Mesenchymal stem cell (in vitro differentiated cells and primary cell): ENCODE measurements at regions not wholly inside any gene's neighbourhood (a gene's known extent, or its start where the extent isn't known, plus 50 kb on each side); places are given as distances from the start of the nearest gene placed in this dataset.

Source experiments
- DNase-seq: peaks from one replicate; pipeline ENCODE4 v3.0.0-alpha.2; 2013
- H2AFZ ChIP-seq: one replicate; pipeline ENCODE4 v1.6.1; 2013; ENCODE audit warnings: low read depth, mild to moderate bottlenecking, control low read depth, inconsistent platforms, low read length, moderate library complexity
- H2AK5ac ChIP-seq: 2 replicates; pipeline ENCODE4 v1.6.1; 2013; ENCODE audit warnings: low read length, moderate library complexity, mild to moderate bottlenecking, inconsistent platforms; ENCODE audit not compliant: severe bottlenecking
- H2BK120ac ChIP-seq: one replicate; pipeline ENCODE4 v1.6.1; 2013; ENCODE audit warnings: low read depth, mild to moderate bottlenecking, inconsistent platforms, low read length, moderate library complexity
- H2BK12ac ChIP-seq, 2 experiments: one replicate each; pipeline ENCODE4 v1.6.1; 2013; ENCODE audit warnings: inconsistent platforms in 2 of 2, low read length in 2 of 2, mild to moderate bottlenecking in 2 of 2, moderate library complexity in 2 of 2, control low read depth in 1 of 2
- H2BK15ac ChIP-seq: one replicate; pipeline ENCODE4 v1.6.1; 2013; ENCODE audit warnings: mild to moderate bottlenecking, low read depth, inconsistent platforms; ENCODE audit not compliant: poor library complexity, severe bottlenecking
- H2BK5ac ChIP-seq: 2 replicates; pipeline ENCODE4 v1.6.1; 2013; ENCODE audit warnings: low read depth, mild to moderate bottlenecking, low read length, control low read depth, inconsistent platforms; ENCODE audit not compliant: poor library complexity, severe bottlenecking
- H3K14ac ChIP-seq, 2 experiments: one replicate each; pipeline ENCODE4 v1.6.1; 2013; ENCODE audit warnings: inconsistent platforms in 2 of 2, low read length in 2 of 2, control low read depth in 1 of 2, mild to moderate bottlenecking in 1 of 2, moderate library complexity in 1 of 2
- H3K18ac ChIP-seq, 2 experiments: one replicate each; pipeline ENCODE4 v1.6.1; 2013; ENCODE audit warnings: inconsistent platforms in 2 of 2, low read length in 2 of 2, control low read depth in 1 of 2, low read depth in 1 of 2, mild to moderate bottlenecking in 1 of 2
- H3K23ac ChIP-seq, 2 experiments: one replicate each; pipeline ENCODE4 v1.6.1; 2013; ENCODE audit warnings: inconsistent platforms in 2 of 2, low read length in 2 of 2, mild to moderate bottlenecking in 2 of 2, moderate library complexity in 2 of 2, control low read depth in 1 of 2
- H3K27ac ChIP-seq: 2 replicates; pipeline ENCODE4 v1.5.1; 2013; ENCODE audit warnings: mild to moderate bottlenecking, moderate library complexity, low read length, control low read depth, inconsistent platforms; ENCODE audit not compliant: poor library complexity, severe bottlenecking
- H3K27me3 ChIP-seq, 2 experiments: 2 replicates each; pipeline versions ENCODE4 v1.6.1 to v1.7.0; 2013; ENCODE audit warnings: low read length in 2 of 2, mild to moderate bottlenecking in 2 of 2, moderate library complexity in 2 of 2, control low read depth in 1 of 2, inconsistent platforms in 1 of 2; ENCODE audit not compliant: control insufficient read depth in 1 of 2, insufficient read depth in 1 of 2
- H3K36me3 ChIP-seq, 2 experiments: 2 replicates each; pipeline versions ENCODE4 v1.6.1 to v1.7.0; 2013; ENCODE audit warnings: low read length in 2 of 2, control low read depth in 1 of 2, inconsistent platforms in 1 of 2, low read depth in 1 of 2, mild to moderate bottlenecking in 1 of 2; ENCODE audit not compliant: insufficient read depth in 2 of 2, control insufficient read depth in 1 of 2
- H3K4ac ChIP-seq, 2 experiments: one replicate each; pipeline ENCODE4 v1.6.1; 2013; ENCODE audit warnings: inconsistent platforms in 2 of 2, low read length in 2 of 2, mild to moderate bottlenecking in 2 of 2, moderate library complexity in 2 of 2, control low read depth in 1 of 2, low read depth in 1 of 2
- H3K4me1 ChIP-seq: 2 replicates; pipeline ENCODE4 v1.6.1; 2013; ENCODE audit warnings: low read depth, low read length, control low read depth; ENCODE audit not compliant: control insufficient read depth, insufficient read depth
- H3K4me2 ChIP-seq: 2 replicates; pipeline ENCODE4 v1.6.1; 2013; ENCODE audit warnings: low read length, mild to moderate bottlenecking, inconsistent platforms; ENCODE audit not compliant: poor library complexity, severe bottlenecking
- H3K4me3 ChIP-seq, 2 experiments: 2 replicates each; pipeline versions ENCODE4 v1.5.1 to v1.7.0; 2013; ENCODE audit warnings: low read length in 2 of 2, mild to moderate bottlenecking in 2 of 2, control low read depth in 1 of 2, low read depth in 1 of 2; ENCODE audit not compliant: insufficient read depth in 1 of 2
- H3K79me1 ChIP-seq: replicated peaks from 2 replicates; pipeline ENCODE4 v1.6.1; 2013; ENCODE audit warnings: mild to moderate bottlenecking, control low read depth, low read length, inconsistent platforms; ENCODE audit not compliant: poor library complexity, severe bottlenecking
- H3K9ac ChIP-seq: 2 replicates; pipeline ENCODE4 v1.7.0; 2013; ENCODE audit warnings: mild to moderate bottlenecking, low read length, moderate library complexity
- H3K9me3 ChIP-seq: 2 replicates; pipeline ENCODE4 v1.7.0; 2013; ENCODE audit warnings: mild to moderate bottlenecking, low read length; ENCODE audit not compliant: control insufficient read depth
- H4K8ac ChIP-seq: one replicate; pipeline ENCODE4 v1.6.1; 2013; ENCODE audit warnings: inconsistent platforms, mild to moderate bottlenecking, low read length, moderate library complexity
- H4K91ac ChIP-seq: one replicate; pipeline ENCODE4 v1.6.1; 2013; ENCODE audit warnings: mild to moderate bottlenecking, low read length, inconsistent platforms
- WGBS: methylation state at CpG from one replicate; pipeline ENCODE4 v1.1.7; 2013; ENCODE audit warnings: mixed read lengths; 5-methylcytosine and 5-hydroxymethylcytosine counted together

- no peak overlapping the region for H2BK5ac ChIP-seq
- no peak overlapping the region for H3K14ac ChIP-seq
- H3K4me2 ChIP-seq: no peak overlapping the region
- 79% methylated on average over 4 of the region's 6 CpGs for WGBS
- H3K79me1 ChIP-seq: no peaks in the 10 kb centered on the region
- no peak overlapping the region for H4K8ac ChIP-seq
- no peaks in the 10 kb centered on the region for H3K36me3 ChIP-seq
- H3K4me1 ChIP-seq: no peaks in the 10 kb centered on the region
- H3K27ac ChIP-seq: no peak overlapping the region
- no peak overlapping the region for H2BK15ac ChIP-seq
- H3K18ac ChIP-seq: no peak overlapping the region
- no peak overlapping the region for H3K4ac ChIP-seq
- no peak overlapping the region for H3K4me3 ChIP-seq
- H3K9me3 ChIP-seq: peaks cover 12% of the 10 kb centered on the region
- no peak overlapping the region for H3K9ac ChIP-seq
- no peak overlapping the region for H2AK5ac ChIP-seq
- no peak for DNase-seq
- no peak overlapping the region for H4K91ac ChIP-seq
- H3K27me3 ChIP-seq: peaks cover 0 to 9% of the 10 kb centered on the region in 2 experiments
- H2AFZ ChIP-seq: no peak overlapping the region
- no peak overlapping the region for H3K23ac ChIP-seq
- no peak overlapping the region for H2BK12ac ChIP-seq
- no peak overlapping the region for H2BK120ac ChIP-seq
Measured at GRCh38 chr5:174446446-174446845, 277.9 kb upstream of the MSX2 start.

GRCh38 chr5:174446988-174447387 is 277.4 kb upstream of the MSX2 start:
- H2BK5ac ChIP-seq: no peak overlapping the region
- no peak overlapping the region for H2BK120ac ChIP-seq
- no peak overlapping the region for H4K91ac ChIP-seq
- H3K23ac ChIP-seq: no peak overlapping the region
- WGBS: 94% methylated on average over 6 of the region's 10 CpGs
- H3K9me3 ChIP-seq: peaks cover 12% of the 10 kb centered on the region
- H2BK15ac ChIP-seq: no peak overlapping the region
- peaks cover 0 to 9% of the 10 kb centered on the region in 2 experiments for H3K27me3 ChIP-seq
- no peak overlapping the region for H3K27ac ChIP-seq
- no peak overlapping the region for H2AFZ ChIP-seq
- H3K9ac ChIP-seq: no peak overlapping the region
- no peak overlapping the region for H3K4me2 ChIP-seq
- H3K79me1 ChIP-seq: no peaks in the 10 kb centered on the region
- no peak overlapping the region for H3K14ac ChIP-seq
- H3K4me1 ChIP-seq: no peaks in the 10 kb centered on the region
- H2BK12ac ChIP-seq: no peak overlapping the region
- DNase-seq: no peak
- H2AK5ac ChIP-seq: no peak overlapping the region
- H3K4ac ChIP-seq: no peak overlapping the region
- no peaks in the 10 kb centered on the region for H3K36me3 ChIP-seq
- no peak overlapping the region for H4K8ac ChIP-seq
- H3K18ac ChIP-seq: no peak overlapping the region
- H3K4me3 ChIP-seq: no peak overlapping the region

DNA sequence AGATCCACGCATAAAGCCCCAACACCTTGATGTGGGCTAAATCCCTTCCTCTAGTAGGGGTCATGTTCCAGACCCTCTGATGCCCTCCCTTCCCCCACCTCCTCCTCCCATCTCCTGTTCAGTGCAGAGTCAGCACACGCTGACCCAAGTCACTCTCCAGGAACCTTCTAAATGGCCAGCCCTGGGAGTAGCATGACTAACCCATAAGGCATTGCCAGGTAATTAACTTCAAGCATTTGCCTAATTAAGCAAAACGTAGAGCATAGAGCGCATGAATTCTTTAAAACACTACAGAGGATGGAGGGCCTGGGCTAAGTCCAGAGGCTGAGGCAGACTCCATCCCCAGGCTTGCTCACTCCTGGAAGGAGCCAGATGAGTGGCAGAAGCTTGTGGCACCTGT is 276.3 kb upstream of the MSX2 start:
- Histone ChIP-seq H3K27me3 (peaks cover 0 to 9% of the 10 kb centered on the region in 2 experiments), H3K4me1 (no peaks in the 10 kb centered on the region), H3K9me3 (peaks cover 10% of the 10 kb centered on the region), H3K4me2 (no peak overlapping the region), H2BK12ac (no peak overlapping the region), H4K91ac (no peak overlapping the region), H3K27ac (no peak overlapping the region), H3K14ac (no peak overlapping the region), H3K23ac (no peak overlapping the region), H2AFZ (no peak overlapping the region), H2BK15ac (no peak overlapping the region), H3K79me1 (no peaks in the 10 kb centered on the region), H2BK120ac (no peak overlapping the region), H4K8ac (no peak overlapping the region), H3K36me3 (no peaks in the 10 kb centered on the region), H3K4me3 (no peak overlapping the region), H3K4ac (no peak overlapping the region), H3K18ac (no peak overlapping the region), H2AK5ac (no peak overlapping the region), H3K9ac (no peak overlapping the region), H2BK5ac (no peak overlapping the region)
- 79% methylated on average over 4 of the region's 4 CpGs for WGBS
- no peak for DNase-seq

DNA sequence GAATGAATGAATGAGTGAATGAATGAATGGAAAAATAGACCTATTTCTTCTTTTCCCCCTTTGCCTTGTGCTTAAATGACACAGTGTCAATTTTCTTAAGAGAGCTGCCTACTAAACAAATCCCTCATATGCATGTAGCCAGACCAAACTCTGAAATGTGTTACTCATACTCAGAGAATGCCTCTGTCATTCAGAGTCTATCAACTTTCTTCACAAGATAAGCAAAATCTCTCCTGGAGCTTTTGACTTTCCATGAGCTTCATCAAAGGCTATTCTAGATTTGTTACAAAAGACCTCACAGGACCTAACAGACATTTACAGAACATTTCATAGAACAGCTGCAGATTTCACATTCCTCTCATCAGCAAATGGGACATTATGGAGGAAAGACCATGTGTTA is 275.7 kb upstream of the MSX2 start:
- no peak overlapping the region for H4K8ac ChIP-seq
- H3K18ac ChIP-seq: no peak overlapping the region
- no peaks in the 10 kb centered on the region for H3K79me1 ChIP-seq
- H3K4me1 ChIP-seq: no peaks in the 10 kb centered on the region
- no peak overlapping the region for H2AFZ ChIP-seq
- H3K27me3 ChIP-seq: peaks cover 0 to 11% of the 10 kb centered on the region in 2 experiments
- H2BK5ac ChIP-seq: no peak overlapping the region
- no peak overlapping the region for H2BK15ac ChIP-seq
- H3K9ac ChIP-seq: no peak overlapping the region
- peaks cover 10% of the 10 kb centered on the region for H3K9me3 ChIP-seq
- H4K91ac ChIP-seq: no peak overlapping the region
- H2AK5ac ChIP-seq: no peak overlapping the region
- no peak overlapping the region for H2BK12ac ChIP-seq
- no peak overlapping the region for H3K14ac ChIP-seq
- no peak overlapping the region for H2BK120ac ChIP-seq
- H3K27ac ChIP-seq: no peak overlapping the region
- H3K4ac ChIP-seq: no peak overlapping the region
- H3K23ac ChIP-seq: no peak overlapping the region
- DNase-seq: no peak
- H3K36me3 ChIP-seq: no peaks in the 10 kb centered on the region
- no peak overlapping the region for H3K4me2 ChIP-seq
- H3K4me3 ChIP-seq: no peak overlapping the region
